Activated T-cell treated with anti-CD3 and anti-CD28 coated beads, Interleukin-2, amount 50 U/mL, for 4 hours (primary cell): ENCODE measurements at regions not wholly inside any gene's neighbourhood (a gene's known extent, or its start where the extent isn't known, plus 50 kb on each side); places are given as distances from the start of the nearest gene placed in this dataset.
"Not testable (repeated sequence)": the region's sequence is repeated elsewhere in the genome, so short reads cannot be mapped to it uniquely, and the experiment has no call there.

Source experiments
- ATAC-seq, 2 donors: fragments of 200-7000 bp; cut with Tn5 transposase; one replicate each; pipeline ENCODE4 v1.10.0; 2021
- DNase-seq: peaks from one replicate; pipeline ENCODE4 v3.0.0-alpha.2; 2020
- H3K27me3 Mint-ChIP-seq: one replicate; pipeline ENCODE4 v1.8.0; 2021; ENCODE audit warnings: low read depth, mixed read lengths
- H3K36me3 Mint-ChIP-seq: one replicate; pipeline ENCODE4 v1.8.0; 2022; ENCODE audit warnings: mixed read lengths; ENCODE audit not compliant: insufficient read depth
- H3K4me1 Mint-ChIP-seq: one replicate; pipeline ENCODE4 v1.8.0; 2021; ENCODE audit warnings: low read depth, mixed read lengths
- H3K4me3 Mint-ChIP-seq: one replicate; pipeline ENCODE4 v1.8.0; 2021; ENCODE audit warnings: mild to moderate bottlenecking, moderate library complexity, mixed read lengths
- H3K9me3 Mint-ChIP-seq: one replicate; pipeline ENCODE4 v1.8.0; 2021; ENCODE audit warnings: mixed read lengths

GRCh38 chr7:121761399-121761798 is 111.6 kb upstream of the PTPRZ1 start:
- ATAC-seq (no peak), DNase-seq (no peak)
- Mint-ChIP-seq H3K4me1 (no peaks in the 10 kb centered on the region), H3K4me3 (no peak overlapping the region), H3K36me3 (no peaks in the 10 kb centered on the region), H3K27me3 (no peaks in the 10 kb centered on the region), H3K9me3 (peaks cover 6% of the 10 kb centered on the region)

GRCh38 chr7:121755818-121756552 is 117.0 kb upstream of the PTPRZ1 start:
- H3K36me3 Mint-ChIP-seq, result no peaks in the 10 kb centered on the region
- no peak for DNase-seq
- peaks cover 4% of the 10 kb centered on the region for H3K9me3 Mint-ChIP-seq
- no peaks in the 10 kb centered on the region for H3K4me1 Mint-ChIP-seq
- H3K4me3 Mint-ChIP-seq, result no peak overlapping the region
- no peaks in the 10 kb centered on the region for H3K27me3 Mint-ChIP-seq
- ATAC-seq, result no peak

GRCh38 chr7:121755286-121755685 is 117.7 kb upstream of the PTPRZ1 start:
- no peak for DNase-seq
- ATAC-seq, result no peak
- peaks cover 4% of the 10 kb centered on the region for H3K9me3 Mint-ChIP-seq
- no peaks in the 10 kb centered on the region for H3K4me1 Mint-ChIP-seq
- no peaks in the 10 kb centered on the region for H3K36me3 Mint-ChIP-seq
- H3K4me3 Mint-ChIP-seq, result no peak overlapping the region
- no peaks in the 10 kb centered on the region for H3K27me3 Mint-ChIP-seq

- Mint-ChIP-seq H3K4me1 (no peaks in the 10 kb centered on the region), H3K9me3 (peaks cover 4% of the 10 kb centered on the region), H3K27me3 (no peaks in the 10 kb centered on the region), H3K36me3 (no peaks in the 10 kb centered on the region), H3K4me3 (no peak overlapping the region)
- no peak for ATAC-seq
- no peak for DNase-seq
Observed at GRCh38 chr7:121753944-121754343, 119.0 kb upstream of the PTPRZ1 start.

GRCh38 chr7:121752706-121753105 is 120.3 kb upstream of the PTPRZ1 start:
- Mint-ChIP-seq H3K4me3 (no peak overlapping the region), H3K27me3 (no peaks in the 10 kb centered on the region), H3K9me3 (no peaks in the 10 kb centered on the region), H3K36me3 (no peaks in the 10 kb centered on the region), H3K4me1 (no peaks in the 10 kb centered on the region)
- ATAC-seq (no peak), DNase-seq (no peak)

- DNase-seq, result no peak
- no peak for ATAC-seq
- H3K27me3 Mint-ChIP-seq, result no peaks in the 10 kb centered on the region
- no peak overlapping the region for H3K4me3 Mint-ChIP-seq
- no peaks in the 10 kb centered on the region for H3K4me1 Mint-ChIP-seq
- H3K9me3 Mint-ChIP-seq, result no peaks in the 10 kb centered on the region
- H3K36me3 Mint-ChIP-seq, result no peaks in the 10 kb centered on the region
Observed at GRCh38 chr7:121748546-121748945, 124.4 kb upstream of the PTPRZ1 start.

- H3K4me1 Mint-ChIP-seq, result no peaks in the 10 kb centered on the region
- DNase-seq (no peak), ATAC-seq (no peak)
- H3K4me3 Mint-ChIP-seq, result no peak overlapping the region
- no peaks in the 10 kb centered on the region for H3K36me3 Mint-ChIP-seq
- no peaks in the 10 kb centered on the region for H3K27me3 Mint-ChIP-seq
- no peaks in the 10 kb centered on the region for H3K9me3 Mint-ChIP-seq
Observed at GRCh38 chr7:121745856-121746255, 127.1 kb upstream of the PTPRZ1 start.

- Mint-ChIP-seq H3K36me3 (no peaks in the 10 kb centered on the region), H3K4me1 (no peaks in the 10 kb centered on the region), H3K27me3 (no peaks in the 10 kb centered on the region), H3K9me3 (no peaks in the 10 kb centered on the region), H3K4me3 (no peak overlapping the region)
- ATAC-seq, result no peak
- no peak for DNase-seq
Observed at GRCh38 chr7:121744877-121745276, 128.1 kb upstream of the PTPRZ1 start.

GRCh38 chr7:121744319-121744718 is 128.6 kb upstream of the PTPRZ1 start:
- Mint-ChIP-seq H3K36me3 (no peaks in the 10 kb centered on the region), H3K4me1 (no peaks in the 10 kb centered on the region), H3K4me3 (no peak overlapping the region), H3K9me3 (no peaks in the 10 kb centered on the region), H3K27me3 (no peaks in the 10 kb centered on the region)
- ATAC-seq (no peak), DNase-seq (no peak)

- Mint-ChIP-seq H3K36me3 (no peaks in the 10 kb centered on the region), H3K4me1 (no peaks in the 10 kb centered on the region), H3K9me3 (no peaks in the 10 kb centered on the region), H3K27me3 (no peaks in the 10 kb centered on the region), H3K4me3 (no peak overlapping the region)
- ATAC-seq, result no peak
- no peak for DNase-seq
Observed at GRCh38 chr7:121741896-121742295, 131.1 kb upstream of the PTPRZ1 start.

- ATAC-seq (no peak), DNase-seq (no peak)
- H3K27me3 Mint-ChIP-seq, result no peaks in the 10 kb centered on the region
- no peaks in the 10 kb centered on the region for H3K36me3 Mint-ChIP-seq
- no peak overlapping the region for H3K4me3 Mint-ChIP-seq
- H3K9me3 Mint-ChIP-seq, result no peaks in the 10 kb centered on the region
- no peaks in the 10 kb centered on the region for H3K4me1 Mint-ChIP-seq
Observed at GRCh38 chr7:121739465-121739864, 133.5 kb upstream of the PTPRZ1 start.

- Mint-ChIP-seq H3K9me3 (peaks cover 16% of the 10 kb centered on the region), H3K27me3 (no peaks in the 10 kb centered on the region), H3K4me3 (no peak overlapping the region), H3K4me1 (no peaks in the 10 kb centered on the region), H3K36me3 (no peaks in the 10 kb centered on the region)
- ATAC-seq (no peak), DNase-seq (no peak)
Observed at GRCh38 chr7:121730869-121731268, 142.1 kb upstream of the PTPRZ1 start.

GRCh38 chr7:121714559-121715303 is 158.2 kb upstream of the PTPRZ1 start:
- no peak overlapping the region for H3K4me3 Mint-ChIP-seq
- no peaks in the 10 kb centered on the region for H3K4me1 Mint-ChIP-seq
- DNase-seq (no peak), ATAC-seq (no peak)
- H3K36me3 Mint-ChIP-seq, result no peaks in the 10 kb centered on the region
- H3K9me3 Mint-ChIP-seq, result no peaks in the 10 kb centered on the region
- no peaks in the 10 kb centered on the region for H3K27me3 Mint-ChIP-seq

- H3K4me3 Mint-ChIP-seq, H3K27me3 Mint-ChIP-seq, H3K9me3 Mint-ChIP-seq, DNase-seq, ATAC-seq, H3K4me1 Mint-ChIP-seq, H3K36me3 Mint-ChIP-seq: not testable (repeated sequence)
Observed at GRCh38 chr7:121712961-121713360, 160.0 kb upstream of the PTPRZ1 start.

GRCh38 chr7:121697731-121698316 is 175.1 kb upstream of the PTPRZ1 start:
- H3K4me1 Mint-ChIP-seq, result no peaks in the 10 kb centered on the region
- ATAC-seq (no peak), DNase-seq (no peak)
- H3K9me3 Mint-ChIP-seq, result peaks cover 8% of the 10 kb centered on the region
- no peaks in the 10 kb centered on the region for H3K27me3 Mint-ChIP-seq
- H3K4me3 Mint-ChIP-seq, result no peak overlapping the region
- no peaks in the 10 kb centered on the region for H3K36me3 Mint-ChIP-seq
